ENCODE measurements at regions not wholly inside any gene's neighbourhood (a gene's known extent, or its start where the extent isn't known, plus 50 kb on each side); places are given as distances from the start of the nearest gene placed in this dataset.
A peak's percentile ranks its signal among the peaks of the same experiment; 100 is the strongest.

DNA sequence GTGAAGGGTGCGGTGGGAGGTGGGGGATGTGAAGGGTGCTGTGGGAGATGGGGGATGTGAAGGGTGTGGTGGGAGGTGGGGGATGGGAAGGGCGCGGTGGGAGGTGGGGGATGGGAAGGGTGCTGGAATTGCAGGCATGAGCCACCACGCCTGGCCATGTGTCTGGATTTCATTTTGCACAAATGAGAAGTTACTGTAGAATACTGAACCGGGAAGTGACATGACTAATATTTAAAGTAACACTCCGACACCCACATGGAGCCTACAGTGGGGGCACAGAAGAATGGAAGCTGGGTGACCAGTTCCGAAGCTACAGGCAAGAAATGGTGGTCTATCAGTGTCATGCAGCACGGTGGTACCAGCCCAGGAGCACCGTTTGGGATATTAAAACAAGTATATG, 69.9 kb upstream of the SPTLC1 start:
- DNase-seq: no peak

GRCh38 chr9:92184041-92184564, 68.9 kb upstream of the SPTLC1 start:
- DNase-seq: no peak

GRCh38 chr9:92183449-92183848, 68.2 kb upstream of the SPTLC1 start:
- DNase-seq: no peak

GRCh38 chr9:92181296-92181695, 66.1 kb upstream of the SPTLC1 start:
- DNase-seq: no peak

GRCh38 chr9:92180669-92181181, 65.5 kb upstream of the SPTLC1 start:
- peak; percentile 78 for DNase-seq

- DNase-seq: no peak
Observed at GRCh38 chr9:92180002-92180400, 64.8 kb upstream of the SPTLC1 start.

DNA sequence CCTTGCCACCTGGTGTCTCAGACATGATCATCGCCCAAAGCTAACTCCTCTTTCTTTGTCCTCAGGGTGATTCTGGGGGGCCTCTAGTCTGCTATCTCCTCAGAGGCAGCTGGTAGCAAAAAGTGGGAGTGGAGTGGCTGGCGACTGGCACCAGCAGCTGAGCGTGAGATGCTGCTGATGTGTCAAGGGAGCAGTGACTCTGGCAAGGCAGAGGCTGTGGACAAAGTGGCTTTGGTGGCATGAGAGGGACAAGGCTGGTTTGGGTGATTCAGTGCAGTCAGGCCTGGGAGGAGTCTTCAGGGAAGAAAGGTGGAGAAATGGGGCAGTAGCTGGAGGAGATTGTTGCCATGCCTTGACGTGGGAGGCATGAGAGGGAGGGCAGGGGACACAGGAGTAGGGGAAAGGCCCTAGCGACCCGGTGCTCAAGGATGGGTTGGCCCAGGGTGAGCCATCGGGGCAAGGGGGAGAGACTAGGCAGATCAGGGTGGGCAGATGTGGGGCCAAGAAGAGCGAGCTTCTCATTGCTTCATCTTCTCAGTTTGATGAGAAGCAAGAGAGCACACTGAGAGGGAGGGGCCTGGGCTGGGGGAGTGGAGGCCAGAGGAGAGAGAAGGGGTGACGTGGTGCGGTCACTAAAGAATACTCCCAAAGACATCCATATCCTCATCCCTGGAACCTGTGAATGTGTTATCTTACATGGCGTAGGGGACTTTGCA, 64.2 kb upstream of the SPTLC1 start:
- DNase-seq: no peak

- DNase-seq: no peak
Observed at GRCh38 chr9:92177591-92177990, 62.4 kb upstream of the SPTLC1 start.

DNA sequence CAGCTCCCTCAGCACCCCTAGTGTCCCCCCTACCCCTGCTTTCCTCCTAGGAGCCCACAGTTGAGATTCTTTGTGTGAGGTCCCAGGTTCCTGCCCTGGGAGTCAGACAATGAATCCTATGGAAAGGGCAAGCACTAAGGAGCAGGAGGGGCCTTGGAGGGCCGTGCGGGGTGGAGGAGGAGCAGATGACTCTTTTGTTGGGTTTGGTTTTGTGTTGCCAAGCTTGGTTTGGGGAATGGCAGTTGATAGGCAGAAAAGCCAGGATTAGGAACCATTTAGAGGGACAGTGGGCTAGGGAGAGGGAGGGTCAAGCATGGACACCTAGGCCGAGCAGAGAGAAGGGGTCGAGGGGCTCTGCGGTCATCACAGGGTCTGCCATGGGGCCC, 61.6 kb upstream of the SPTLC1 start:
- no peak for DNase-seq

- DNase-seq: no peak
Observed at GRCh38 chr9:92176068-92176799, 61.0 kb upstream of the SPTLC1 start.

- no peak for DNase-seq
Observed at GRCh38 chr9:92175441-92175840, 60.2 kb upstream of the SPTLC1 start.

DNA sequence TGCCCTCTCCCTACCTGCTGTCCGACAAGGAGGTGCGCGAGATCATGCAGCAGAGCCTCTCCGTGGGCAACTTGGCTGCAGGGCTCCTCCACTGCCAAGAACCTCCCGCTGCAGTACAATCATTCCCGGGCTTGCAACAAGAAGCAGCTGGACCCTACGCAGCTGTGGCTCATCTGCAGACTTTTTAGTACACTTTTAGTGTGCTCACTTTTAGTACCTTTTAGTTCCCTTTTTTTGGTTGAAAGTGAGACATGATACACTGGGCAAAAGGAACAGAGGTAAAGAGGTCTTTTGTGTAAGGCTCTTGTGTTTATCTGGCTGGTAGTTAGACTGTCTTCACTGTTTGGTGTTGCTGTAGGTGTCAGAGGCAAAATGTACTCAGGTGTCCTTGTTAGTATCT, 58.1 kb upstream of the SPTLC1 start:
- no peak for DNase-seq

- DNase-seq: no peak
Observed at GRCh38 chr9:92171822-92172221, 56.6 kb upstream of the SPTLC1 start.

DNA sequence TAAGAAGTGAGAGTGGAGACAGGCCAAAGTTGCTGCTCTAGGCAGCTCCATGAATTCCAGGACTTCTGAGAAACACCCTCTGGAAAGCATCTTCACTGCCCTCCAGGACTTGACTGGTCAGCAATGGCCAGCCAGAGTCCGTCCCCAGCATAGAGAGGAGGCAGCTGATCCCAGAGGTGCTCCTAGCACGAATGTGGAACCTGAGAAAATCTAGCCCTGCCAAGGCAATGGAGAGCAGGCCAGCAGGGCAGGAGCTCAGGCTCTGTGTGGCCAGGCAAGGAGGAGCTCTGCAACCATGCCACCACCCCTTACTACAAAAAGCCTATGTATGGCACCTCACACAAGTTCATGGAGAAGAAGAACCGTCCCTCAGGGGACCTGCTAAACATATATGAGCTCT, 56.1 kb upstream of the SPTLC1 start:
- no peak for DNase-seq

DNA sequence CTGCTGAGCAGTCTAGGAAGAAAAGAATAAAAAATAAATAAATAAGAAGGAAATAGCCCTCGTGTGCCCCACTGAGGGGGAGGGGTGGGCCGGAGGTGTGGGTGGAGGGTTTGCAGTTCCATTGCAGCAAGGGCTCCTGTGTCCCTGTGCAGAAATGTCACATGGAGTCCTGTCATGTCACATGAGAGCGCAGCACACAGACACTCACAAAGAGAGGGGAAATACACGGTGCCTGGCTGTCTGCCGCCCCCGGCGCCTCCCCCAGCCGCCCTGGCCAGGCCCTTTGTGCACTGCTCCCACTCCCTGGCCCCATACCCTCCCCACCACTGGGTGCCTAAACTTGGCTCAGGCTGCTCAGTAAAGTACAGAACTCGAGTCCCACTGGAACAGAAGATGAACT, 55.6 kb upstream of the SPTLC1 start:
- no peak for DNase-seq

DNA sequence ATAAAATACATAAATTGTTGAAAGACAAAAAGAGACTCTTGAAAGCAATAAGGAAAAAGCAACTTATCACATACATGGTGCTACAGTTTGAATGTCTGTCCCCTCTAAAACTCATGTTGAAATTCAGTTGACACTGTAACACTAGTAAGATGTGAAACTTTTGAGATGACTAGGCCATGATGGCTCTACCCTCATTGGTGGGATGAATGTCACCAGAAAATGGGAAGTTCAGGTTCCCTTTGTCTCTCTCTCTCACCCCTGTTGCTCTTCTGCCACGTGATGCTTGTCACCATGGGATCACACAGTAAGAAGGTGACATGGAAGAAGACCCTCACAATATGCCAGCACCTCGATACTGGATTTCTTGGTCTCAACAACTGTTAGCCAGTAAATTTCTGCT, 50.3 kb upstream of the SPTLC1 start:
- DNase-seq: no peak
